MM.1S (cell line): ENCODE measurements at regions not wholly inside any gene's neighbourhood (a gene's known extent, or its start where the extent isn't known, plus 50 kb on each side); places are given as distances from the start of the nearest gene placed in this dataset.

Source experiments
- CTCF ChIP-seq: fragments of 300-600 bp; sonication (generic); IDR thresholded peaks from 2 replicates; pipeline ENCODE4 v1.5.1; 2016; ENCODE audit warnings: antibody characterized with exemption, low read length, mixed read lengths
- EZH2 ChIP-seq: fragments of 300-600 bp; sonication (generic); optimal IDR thresholded peaks from 2 replicates; pipeline ENCODE3; 2017; ENCODE audit warnings: low read depth, mild to moderate bottlenecking, antibody characterized with exemption, low read length, mixed read lengths

- no peak for TF ChIP-seq CTCF
- TF ChIP-seq EZH2: no peak
Observed at GRCh38 chr2:187873132-187873531, 318.9 kb upstream of the TFPI start.
